Stimulated activated CD4-positive, alpha-beta T cell treated with anti-CD3 and anti-CD28 coated beads, Interleukin-2, amount 100 ng/mL, for 4 hours (primary cell): ENCODE measurements at regions not wholly inside any gene's neighbourhood (a gene's known extent, or its start where the extent isn't known, plus 50 kb on each side); places are given as distances from the start of the nearest gene placed in this dataset.

ENCODE experiments used
- DNase-seq: peaks from one replicate; pipeline ENCODE4 v3.0.0-alpha.2; 2020; ENCODE audit warnings: low read depth

- no peak for DNase-seq
Observed at GRCh38 chr5:92795633-92796032, 785.4 kb downstream of the NR2F1-AS1 start.

- no peak for DNase-seq
Observed at GRCh38 chr5:92780057-92780456, 801.0 kb downstream of the NR2F1-AS1 start.

DNA sequence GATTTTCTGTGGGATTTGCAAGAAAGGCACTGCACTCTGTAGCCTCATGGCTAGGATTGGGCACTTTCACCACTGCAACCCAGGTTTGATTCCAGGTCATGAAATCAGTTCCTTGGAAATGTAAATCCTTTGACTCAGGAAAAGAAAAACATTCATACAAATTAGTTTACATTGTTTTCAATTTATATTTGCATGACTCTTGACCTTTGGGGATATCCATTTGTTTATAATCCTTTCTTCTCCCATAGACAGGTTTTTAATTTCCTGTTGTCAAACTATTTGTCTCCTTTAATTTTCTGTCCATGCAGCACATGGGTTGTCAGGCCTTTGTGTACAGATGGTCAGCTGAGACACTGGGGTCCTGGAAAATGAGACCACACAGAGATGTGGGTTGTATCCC is 801.5 kb downstream of the NR2F1-AS1 start:
- DNase-seq = no peak

- DNase-seq = no peak
Observed at GRCh38 chr5:92778261-92778660, 802.8 kb downstream of the NR2F1-AS1 start.

DNA sequence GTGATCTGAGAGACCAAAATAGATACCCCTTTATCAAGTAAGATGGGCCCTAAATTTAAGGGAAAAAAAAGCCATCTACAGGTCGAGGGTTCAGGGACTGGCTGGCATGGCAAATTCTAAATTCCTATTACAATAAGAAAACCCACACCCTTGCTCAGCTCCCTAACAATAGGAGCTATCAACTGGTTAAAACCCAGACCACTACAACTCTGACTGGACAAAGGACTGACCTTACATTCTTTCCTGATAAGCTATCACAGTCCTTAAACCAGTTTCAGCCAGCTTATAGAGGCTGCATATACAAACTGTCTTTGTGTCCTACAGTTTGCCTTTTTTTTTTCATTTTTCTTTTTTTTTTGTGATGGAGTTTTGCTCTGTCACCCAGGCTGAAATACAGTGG is 803.6 kb downstream of the NR2F1-AS1 start:
- DNase-seq = no peak

GRCh38 chr5:92775711-92776615 is 805.1 kb downstream of the NR2F1-AS1 start:
- DNase-seq = no peak

DNA sequence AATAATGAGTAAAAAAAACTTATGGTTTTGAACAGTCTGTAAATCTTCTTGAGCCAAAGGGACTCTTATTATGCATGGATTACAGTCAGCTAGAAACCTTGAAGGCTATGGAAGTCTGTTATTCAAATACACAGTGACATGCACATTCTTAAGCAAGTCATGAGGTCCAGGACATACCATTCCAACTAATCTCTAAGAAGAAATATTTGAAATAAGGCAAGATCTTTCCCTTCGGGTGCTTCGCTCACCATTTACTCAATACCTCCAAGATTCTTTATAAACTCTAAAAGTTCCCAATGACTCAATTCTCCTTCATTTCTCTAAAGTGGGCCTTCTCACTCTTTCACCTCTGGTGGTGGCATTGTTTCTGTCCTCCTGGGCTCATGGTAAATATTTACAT is 811.0 kb downstream of the NR2F1-AS1 start:
- no peak for DNase-seq

- no peak for DNase-seq
Observed at GRCh38 chr5:92761585-92761984, 819.4 kb downstream of the NR2F1-AS1 start.

- no peak for DNase-seq
Observed at GRCh38 chr5:92760550-92760949, 820.5 kb downstream of the NR2F1-AS1 start.

DNA sequence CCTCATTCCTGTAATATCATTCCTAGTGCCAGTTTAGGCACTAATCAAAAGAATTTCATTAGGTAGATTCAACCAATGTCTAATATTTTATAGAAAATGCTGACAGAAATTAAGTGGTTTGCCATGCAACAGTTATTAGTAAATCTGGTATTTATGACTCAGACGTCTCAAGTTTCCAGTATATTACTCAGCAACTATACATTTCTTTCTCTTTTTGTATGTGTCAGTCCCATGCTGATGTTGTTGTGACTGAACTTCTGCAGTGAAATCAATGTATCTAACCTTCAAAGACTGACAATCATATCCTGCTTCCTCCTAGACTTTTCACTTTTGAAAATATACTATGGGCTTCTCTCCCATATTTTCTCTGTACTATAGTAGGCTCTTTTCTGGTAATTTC is 822.5 kb downstream of the NR2F1-AS1 start:
- DNase-seq = no peak

DNA sequence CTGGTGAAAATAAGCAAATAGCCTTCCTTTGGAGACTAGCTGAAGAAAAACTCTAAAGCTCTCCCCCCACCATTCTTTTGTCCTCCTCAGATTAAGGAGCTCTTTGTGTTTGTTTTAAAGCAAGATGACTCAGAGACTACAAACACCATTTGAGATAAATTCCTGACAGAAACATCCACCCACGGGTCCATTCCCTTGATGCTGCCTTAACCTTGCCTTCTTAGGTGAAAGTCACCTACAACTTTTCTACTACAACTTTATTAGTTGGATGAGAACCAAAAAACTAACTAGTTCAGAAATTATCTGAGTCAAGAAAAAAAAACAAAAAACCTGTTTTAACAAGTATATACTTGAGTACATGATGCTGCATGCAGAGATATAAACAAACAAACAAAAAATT is 831.1 kb downstream of the NR2F1-AS1 start:
- no peak for DNase-seq

DNA sequence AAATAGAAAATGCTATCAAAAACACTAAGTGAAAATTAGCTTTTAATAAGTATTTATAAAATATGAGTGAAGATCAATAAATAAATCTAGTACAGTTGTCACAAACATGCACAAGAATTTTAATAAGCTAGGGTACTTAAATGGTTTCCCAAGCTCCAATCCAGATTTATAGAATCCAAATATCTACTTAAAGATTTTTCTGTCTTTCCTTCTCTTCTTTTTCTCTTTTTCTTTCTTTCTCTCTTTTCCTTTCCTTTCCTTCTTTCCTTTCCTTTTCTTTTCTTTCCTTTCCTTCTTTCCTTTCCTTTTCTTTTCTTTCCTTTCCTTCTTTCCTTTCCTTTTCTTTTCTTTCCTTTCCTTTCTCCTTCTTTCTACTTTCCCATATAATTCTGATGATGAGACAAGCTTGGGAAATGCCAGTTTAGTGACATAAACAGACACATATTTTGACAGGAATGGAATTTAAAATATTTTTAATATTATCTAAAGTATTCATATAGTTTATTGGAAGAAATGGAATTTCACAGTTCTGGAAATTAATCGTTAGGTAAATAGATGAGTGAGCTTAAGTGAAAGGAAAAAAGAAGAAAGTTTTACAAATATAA is 832.8 kb downstream of the NR2F1-AS1 start:
- DNase-seq = no peak

DNA sequence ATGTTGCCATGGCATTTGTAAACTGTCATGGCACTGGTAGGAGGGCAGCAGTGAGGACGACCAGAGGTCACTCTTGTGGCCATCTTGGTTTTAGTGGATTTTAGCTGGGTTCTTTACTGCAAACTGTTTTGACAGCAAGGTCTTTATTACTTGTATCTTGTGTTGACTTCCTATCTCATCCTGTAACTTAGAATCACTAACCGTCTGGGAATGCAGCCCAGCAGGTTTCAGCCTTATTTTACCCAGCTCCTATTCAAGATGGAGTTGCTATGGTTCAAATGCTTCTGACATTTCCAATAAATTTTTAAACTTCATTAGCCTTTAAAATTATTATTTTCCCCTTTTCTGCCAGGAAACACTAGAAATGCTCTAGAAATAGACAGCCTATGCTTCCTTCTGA is 839.1 kb downstream of the NR2F1-AS1 start:
- no peak for DNase-seq

GRCh38 chr5:92734211-92734940 is 846.6 kb downstream of the NR2F1-AS1 start:
- DNase-seq = no peak

DNA sequence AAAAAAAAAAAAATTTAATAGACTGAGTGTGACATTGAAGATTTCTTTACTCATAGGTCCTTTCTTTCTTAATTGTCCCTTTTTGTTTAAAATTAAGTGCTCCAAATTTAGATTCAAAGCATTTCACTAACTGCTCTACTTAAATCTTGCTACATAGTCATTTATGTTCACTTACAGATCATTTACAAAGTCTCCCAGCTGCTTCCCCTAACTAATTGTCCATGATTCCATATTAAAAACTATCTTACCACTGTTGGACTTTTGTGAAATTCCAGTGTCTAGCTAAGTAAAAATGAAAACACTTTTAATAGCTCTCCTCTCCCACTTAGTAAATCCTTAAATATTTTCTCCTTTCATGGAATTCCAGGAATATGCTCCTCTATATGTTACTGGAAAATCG is 850.5 kb downstream of the NR2F1-AS1 start:
- DNase-seq = no peak

GRCh38 chr5:92729088-92729487 is 851.9 kb downstream of the NR2F1-AS1 start:
- no peak for DNase-seq

- DNase-seq = no peak
Observed at GRCh38 chr5:92715946-92716520, 865.0 kb downstream of the NR2F1-AS1 start.

GRCh38 chr5:92713826-92714225 is 867.2 kb downstream of the NR2F1-AS1 start:
- DNase-seq = no peak

DNA sequence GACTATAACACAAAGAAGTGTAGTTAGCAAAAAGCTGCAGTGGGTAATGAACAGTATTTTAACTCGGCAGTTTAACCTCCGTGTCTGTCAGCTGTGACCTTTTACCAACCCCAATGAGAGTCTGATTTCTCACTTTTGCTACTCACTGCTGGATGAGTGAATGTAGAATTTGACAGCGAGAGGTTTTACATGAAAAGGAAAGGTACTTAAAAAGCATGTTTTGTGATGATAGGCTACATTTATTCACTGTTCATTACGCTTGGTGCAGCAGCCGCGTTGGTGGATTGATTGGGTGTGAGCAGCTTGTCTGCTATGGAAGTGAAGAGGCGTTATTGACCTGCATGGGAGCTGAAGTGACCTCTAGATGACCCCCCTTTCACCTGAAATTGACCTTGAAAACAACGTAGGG is 867.7 kb downstream of the NR2F1-AS1 start:
- DNase-seq = no peak

DNA sequence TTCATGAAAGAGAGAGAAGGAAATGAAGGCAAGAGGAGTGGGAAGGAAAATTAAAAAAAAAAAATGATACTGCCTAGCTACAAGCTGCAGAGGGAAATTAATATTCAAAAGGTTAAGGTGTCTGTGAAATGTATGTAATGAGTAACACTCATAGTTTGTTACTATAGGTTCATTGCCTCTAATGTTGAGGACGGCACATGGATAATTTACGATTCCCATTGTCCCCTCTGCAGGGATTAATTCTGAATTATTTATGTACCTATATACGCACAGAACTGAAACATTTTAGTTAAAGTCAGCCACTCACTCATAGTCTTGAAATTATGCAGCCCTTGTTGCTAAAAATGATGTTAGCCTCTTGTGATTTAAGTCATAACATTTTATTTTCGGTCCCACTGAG is 869.1 kb downstream of the NR2F1-AS1 start:
- DNase-seq = no peak

DNA sequence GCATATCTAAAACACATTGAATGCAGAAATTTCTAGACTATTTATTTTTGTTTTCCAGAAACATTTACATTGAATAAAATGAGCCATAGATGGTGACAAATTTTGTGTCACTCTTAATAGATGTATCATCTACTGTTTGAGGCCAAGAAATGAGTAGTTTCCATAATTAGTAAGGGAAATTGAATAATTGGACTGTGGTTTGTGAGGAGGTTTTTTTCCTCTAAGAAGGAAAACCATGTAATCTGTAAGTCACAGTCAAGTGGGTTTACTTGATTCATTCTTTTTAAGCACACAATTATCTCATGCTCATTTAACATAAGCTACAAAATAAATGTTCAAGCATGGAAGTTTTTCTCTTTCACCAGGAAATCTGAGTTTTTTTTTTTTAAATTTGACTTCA is 876.4 kb downstream of the NR2F1-AS1 start:
- DNase-seq = no peak

DNA sequence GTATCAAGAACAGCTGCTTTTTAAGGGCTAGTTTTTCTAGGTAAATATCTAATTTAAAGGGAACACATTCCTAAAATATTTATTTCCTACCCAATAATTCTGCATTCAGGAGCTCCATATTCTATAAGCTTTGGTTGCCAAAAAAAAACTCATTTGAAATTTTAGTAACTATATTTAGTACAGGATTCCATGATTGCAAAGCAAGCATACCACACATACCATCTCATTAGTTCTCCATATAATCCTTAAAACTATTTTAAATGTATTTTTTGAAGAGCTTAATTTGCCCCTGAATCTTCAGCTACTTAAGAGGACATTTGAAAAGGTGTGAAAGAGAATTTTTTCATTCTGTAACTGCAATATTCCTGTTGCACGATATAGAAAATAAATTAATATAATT is 877.0 kb downstream of the NR2F1-AS1 start:
- no peak for DNase-seq
